Vagina (tissue), 2 donors: ENCODE measurements at regions not wholly inside any gene's neighbourhood (a gene's known extent, or its start where the extent isn't known, plus 50 kb on each side); places are given as distances from the start of the nearest gene placed in this dataset.

Experiments used
- POLR2A ChIP-seq, 2 donors: fragments of 450-650 bp; IDR thresholded peaks; one replicate each; pipeline ENCODE4 v1.6.1; 2017; ENCODE audit warnings: antibody characterized with exemption in 2 of 2, mild to moderate bottlenecking in 2 of 2, moderate library complexity in 2 of 2
- POLR2AphosphoS5 ChIP-seq, 2 donors: sonication (generic); formaldehyde crosslinking; IDR thresholded peaks; one replicate each; pipeline ENCODE4 v1.9.0; 2017; ENCODE audit warnings: antibody characterized with exemption in 2 of 2, mild to moderate bottlenecking in 2 of 2, low read depth in 1 of 2; ENCODE audit not compliant: insufficient read depth in 1 of 2
- TF ChIP-seq, protein P1 (sequence below), 3 experiments: fragments of 450-650 bp in 2 of 3; fragments of 200-600 bp in 1 of 3; sonication (generic) in 1 of 3; IDR thresholded peaks; one replicate each; pipeline ENCODE4 v1.5.1; 2017 to 2019; ENCODE audit warnings: antibody characterized with exemption in 3 of 3, mild to moderate bottlenecking in 2 of 3, moderate library complexity in 2 of 3

DNA sequence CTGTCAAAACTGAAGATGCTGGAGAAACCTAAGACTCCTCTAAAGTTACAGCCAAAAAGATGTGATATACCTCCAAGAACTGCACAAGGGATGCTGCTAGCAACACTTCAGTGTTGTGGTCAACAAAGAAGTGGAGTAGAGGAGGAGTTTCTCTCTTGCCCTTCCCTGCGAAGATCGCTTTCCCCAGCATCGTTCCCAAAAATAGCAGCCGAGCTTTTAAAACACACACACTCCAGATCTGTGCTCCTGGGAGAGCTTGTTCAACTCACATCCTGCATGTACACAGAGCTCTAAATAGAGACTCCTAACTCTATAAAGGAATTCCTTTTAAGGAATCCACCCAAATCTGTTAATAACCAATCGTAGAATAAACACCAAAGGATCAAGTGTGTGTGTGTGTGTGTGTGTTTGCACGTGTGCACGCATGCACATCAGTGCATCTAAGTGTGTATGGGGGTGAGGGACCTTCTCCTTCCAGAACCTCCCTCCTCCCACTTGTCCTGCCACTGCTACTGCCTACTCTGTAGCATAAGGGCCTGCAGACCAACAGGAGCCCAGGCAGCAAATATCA lies 58.5 kb downstream of the PSMG1 start:
- TF ChIP-seq, protein P1, sequence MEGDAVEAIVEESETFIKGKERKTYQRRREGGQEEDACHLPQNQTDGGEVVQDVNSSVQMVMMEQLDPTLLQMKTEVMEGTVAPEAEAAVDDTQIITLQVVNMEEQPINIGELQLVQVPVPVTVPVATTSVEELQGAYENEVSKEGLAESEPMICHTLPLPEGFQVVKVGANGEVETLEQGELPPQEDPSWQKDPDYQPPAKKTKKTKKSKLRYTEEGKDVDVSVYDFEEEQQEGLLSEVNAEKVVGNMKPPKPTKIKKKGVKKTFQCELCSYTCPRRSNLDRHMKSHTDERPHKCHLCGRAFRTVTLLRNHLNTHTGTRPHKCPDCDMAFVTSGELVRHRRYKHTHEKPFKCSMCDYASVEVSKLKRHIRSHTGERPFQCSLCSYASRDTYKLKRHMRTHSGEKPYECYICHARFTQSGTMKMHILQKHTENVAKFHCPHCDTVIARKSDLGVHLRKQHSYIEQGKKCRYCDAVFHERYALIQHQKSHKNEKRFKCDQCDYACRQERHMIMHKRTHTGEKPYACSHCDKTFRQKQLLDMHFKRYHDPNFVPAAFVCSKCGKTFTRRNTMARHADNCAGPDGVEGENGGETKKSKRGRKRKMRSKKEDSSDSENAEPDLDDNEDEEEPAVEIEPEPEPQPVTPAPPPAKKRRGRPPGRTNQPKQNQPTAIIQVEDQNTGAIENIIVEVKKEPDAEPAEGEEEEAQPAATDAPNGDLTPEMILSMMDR (IDR thresholded peaks at IDR 0.05): no peak
- TF ChIP-seq POLR2A (IDR thresholded peaks at IDR 0.05): no peak
- peak in 1 of 2 donors; percentile 16 for TF ChIP-seq POLR2AphosphoS5 (IDR thresholded peaks at IDR 0.05; ENCODE audit: insufficient read depth in 1 of 2, low read depth in 1 of 2)
